ENCODE measurements at regions not wholly inside any gene's neighbourhood (a gene's known extent, or its start where the extent isn't known, plus 50 kb on each side); places are given as distances from the start of the nearest gene placed in this dataset.
"Not testable (repeated sequence)": the region's sequence is repeated elsewhere in the genome, so short reads cannot be mapped to it uniquely, and the experiment has no call there.

GRCh38 chr3:145900056-145900829 lies 260.7 kb downstream of the PLOD2 start:
- no peak for DNase-seq

- no peak for DNase-seq
Measured at GRCh38 chr3:145902166-145902565, 258.8 kb downstream of the PLOD2 start.

GRCh38 chr3:145903472-145904013 lies 257.4 kb downstream of the PLOD2 start:
- no peak for DNase-seq

- DNase-seq, result no peak
Measured at GRCh38 chr3:145904138-145904537, 256.8 kb downstream of the PLOD2 start.

GRCh38 chr3:145906301-145906700 lies 254.7 kb downstream of the PLOD2 start:
- DNase-seq, result no peak

GRCh38 chr3:145906755-145907154 lies 254.2 kb downstream of the PLOD2 start:
- no peak for DNase-seq

- no peak for DNase-seq
Measured at GRCh38 chr3:145911016-145911415, 250.0 kb downstream of the PLOD2 start.

- DNase-seq, result no peak
Measured at GRCh38 chr3:145915787-145916186, 245.2 kb downstream of the PLOD2 start.

GRCh38 chr3:145927736-145928135 lies 233.2 kb downstream of the PLOD2 start:
- not testable (repeated sequence) for DNase-seq

GRCh38 chr3:145936971-145937370 lies 224.0 kb downstream of the PLOD2 start:
- DNase-seq, result no peak

- DNase-seq, result no peak
Measured at GRCh38 chr3:145939431-145939830, 221.6 kb downstream of the PLOD2 start.

GRCh38 chr3:145942052-145942451 lies 218.9 kb downstream of the PLOD2 start:
- no peak for DNase-seq

- DNase-seq, result no peak
Measured at GRCh38 chr3:145943952-145944351, 217.0 kb downstream of the PLOD2 start.

- DNase-seq, result no peak
Measured at GRCh38 chr3:145951441-145951840, 209.5 kb downstream of the PLOD2 start.

- no peak for DNase-seq
Measured at GRCh38 chr3:145952536-145952935, 208.4 kb downstream of the PLOD2 start.

- DNase-seq, result no peak
Measured at GRCh38 chr3:145953316-145953715, 207.7 kb downstream of the PLOD2 start.

- no peak for DNase-seq
Measured at GRCh38 chr3:145959457-145960088, 201.4 kb downstream of the PLOD2 start.

- no peak for DNase-seq
Measured at GRCh38 chr3:145963111-145963510, 197.9 kb downstream of the PLOD2 start.

GRCh38 chr3:145967043-145967442 lies 193.9 kb downstream of the PLOD2 start:
- no peak for DNase-seq

GRCh38 chr3:145971186-145971585 lies 189.8 kb downstream of the PLOD2 start:
- DNase-seq, result no peak

- no peak for DNase-seq
Measured at GRCh38 chr3:145972851-145973250, 188.1 kb downstream of the PLOD2 start.

GRCh38 chr3:145981056-145981455 lies 179.9 kb downstream of the PLOD2 start:
- DNase-seq, result no peak

- DNase-seq, result no peak
Measured at GRCh38 chr3:145983101-145983500, 177.9 kb downstream of the PLOD2 start.

Data from CD4-positive, alpha-beta T cell treated with Interleukin-15 for 1 hour (primary cell).